Stimulated activated CD4-positive, alpha-beta T cell treated with anti-CD3 and anti-CD28 coated beads, TNF-alpha, amount 100 ng/mL, for 48 hours (primary cell): ENCODE measurements at regions not wholly inside any gene's neighbourhood (a gene's known extent, or its start where the extent isn't known, plus 50 kb on each side); places are given as distances from the start of the nearest gene placed in this dataset.

Experiments
- DNase-seq, 3 donors: peaks; one replicate each; pipeline ENCODE4 v3.0.0-alpha.2; 2020; ENCODE audit warnings: low read depth in 3 of 3

DNA sequence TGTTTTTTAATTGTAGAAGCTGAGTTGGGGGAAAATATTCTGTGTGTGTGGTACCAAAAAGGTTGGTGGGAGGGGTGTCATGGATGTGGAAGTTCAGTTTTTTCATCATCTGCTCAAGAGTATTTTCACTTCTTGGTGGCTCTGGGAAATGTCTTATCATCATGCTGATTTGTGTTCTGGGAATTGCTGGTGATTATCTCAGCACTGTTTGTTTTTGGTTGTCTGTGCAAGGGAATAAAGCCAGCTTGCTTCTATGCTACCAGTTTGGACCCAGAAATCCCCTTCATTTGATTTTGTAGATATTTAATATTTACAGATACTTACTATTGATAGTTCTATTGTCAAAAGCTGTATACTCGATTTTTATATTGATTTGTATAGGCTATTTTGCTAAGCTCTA, 2289.7 kb downstream of the MAT2B start:
- DNase-seq: no peak

DNA sequence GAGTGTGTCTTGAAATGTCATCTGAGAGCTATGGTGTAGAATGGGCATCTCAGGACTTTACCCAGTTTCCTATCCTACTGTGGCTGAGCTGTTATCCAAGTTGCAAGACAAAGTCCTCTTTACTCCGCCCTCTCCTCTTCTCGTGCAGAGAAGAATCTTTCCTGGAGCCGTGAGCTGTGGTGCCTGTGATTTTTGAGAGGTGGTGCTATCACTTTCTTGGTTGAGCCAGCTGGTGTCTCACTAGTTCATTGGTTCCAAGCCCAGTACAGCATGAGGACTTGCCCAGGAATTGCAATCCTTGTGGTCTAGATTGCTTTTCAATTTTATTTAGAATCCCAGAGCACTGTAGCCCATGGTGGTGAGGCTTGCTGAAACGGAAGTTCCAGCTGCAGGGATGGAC, 2300.3 kb downstream of the MAT2B start:
- DNase-seq: no peak

DNA sequence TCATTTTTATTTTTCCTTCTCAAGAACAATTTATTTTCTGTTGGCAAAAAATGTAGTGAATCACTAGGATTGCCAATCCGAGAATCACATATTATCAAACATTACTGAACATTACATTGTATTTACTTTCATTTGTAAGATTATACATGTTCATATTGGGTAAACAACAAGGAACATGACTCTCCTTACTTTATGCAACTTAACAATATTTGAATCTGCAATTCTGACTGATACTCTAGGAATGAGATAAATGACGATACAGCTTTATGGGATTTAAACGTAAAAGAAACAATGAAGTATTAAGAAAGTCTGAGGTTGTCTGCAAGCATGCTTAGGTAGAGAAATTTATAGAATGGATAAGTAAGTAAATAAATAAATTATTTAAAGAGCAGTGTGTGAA, 2302.9 kb downstream of the MAT2B start:
- DNase-seq: no peak

DNA sequence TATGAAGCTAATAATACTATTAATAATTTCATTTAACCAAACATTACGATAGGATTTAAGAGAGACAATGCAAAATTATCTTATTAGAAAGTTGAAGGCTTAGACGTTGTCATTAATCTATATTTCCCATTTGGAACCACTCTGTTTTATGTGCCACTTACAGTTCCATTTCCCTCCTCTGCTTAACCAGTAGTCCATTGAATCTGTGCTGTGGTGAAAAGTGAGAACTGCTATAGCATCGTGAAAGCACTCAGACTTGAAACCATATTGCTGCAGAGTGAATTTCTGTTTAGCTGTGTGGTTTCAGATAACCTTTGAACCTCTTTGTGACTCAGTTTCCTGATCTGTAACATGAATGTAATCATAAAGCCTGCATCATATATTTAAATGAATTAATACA, 2304.5 kb downstream of the MAT2B start:
- DNase-seq: no peak

DNA sequence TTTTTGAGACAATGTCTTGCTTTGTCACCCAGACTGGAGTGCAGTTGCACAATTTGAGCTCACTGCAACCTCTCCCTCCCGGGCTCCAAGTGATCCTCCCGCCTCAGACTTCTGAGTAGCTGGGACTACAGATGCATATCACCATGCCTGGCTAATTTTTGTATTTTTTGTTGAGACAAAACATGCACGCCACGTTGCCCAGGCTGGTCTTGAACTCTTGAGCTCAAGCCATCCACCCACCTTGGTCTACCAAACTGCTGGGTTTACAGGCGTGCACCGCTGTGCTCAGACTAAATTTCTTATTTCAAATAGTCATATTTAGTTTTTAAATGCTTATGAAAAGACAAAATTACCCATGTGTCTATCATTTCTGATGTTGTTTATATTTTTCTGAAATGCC, 2324.1 kb downstream of the MAT2B start:
- DNase-seq: no peak

DNA sequence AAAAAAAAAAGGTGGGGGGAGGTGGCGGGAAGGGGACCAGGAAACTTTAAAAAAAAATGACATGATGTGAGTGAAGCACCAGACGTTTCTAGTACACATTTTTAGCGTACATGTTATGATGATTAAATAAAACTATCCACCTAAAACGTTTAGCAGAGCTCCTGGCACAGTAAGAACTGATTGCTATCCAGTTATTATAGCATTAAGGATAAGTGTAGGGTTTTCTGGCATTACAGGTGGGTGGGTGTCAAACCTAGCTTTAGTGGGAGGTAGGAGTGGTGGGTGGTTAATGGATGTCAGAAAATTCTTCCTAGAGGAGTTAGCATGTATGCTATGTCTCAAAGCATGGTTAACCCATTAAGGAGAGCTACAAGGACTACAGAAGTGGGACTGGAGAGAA, 2329.5 kb downstream of the MAT2B start:
- DNase-seq: no peak

DNA sequence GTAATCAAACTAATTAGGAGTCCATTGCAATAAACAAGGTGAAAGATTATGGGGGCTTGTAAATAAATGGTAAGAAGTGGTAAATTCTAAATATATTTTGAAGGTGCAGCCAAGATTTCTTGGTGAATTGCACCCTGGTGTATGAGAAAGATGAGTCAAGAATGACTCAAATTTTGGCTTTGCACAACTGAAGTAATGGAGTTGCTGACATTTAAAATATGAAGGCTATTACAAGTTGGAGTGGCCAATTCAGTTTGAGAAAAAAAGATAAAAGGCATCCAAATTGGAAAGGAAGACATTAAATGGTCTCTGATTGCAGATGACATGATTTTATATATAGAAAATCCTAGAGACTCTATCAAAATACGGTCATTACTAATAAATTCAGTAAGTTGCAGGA, 2330.6 kb downstream of the MAT2B start:
- no peak for DNase-seq

DNA sequence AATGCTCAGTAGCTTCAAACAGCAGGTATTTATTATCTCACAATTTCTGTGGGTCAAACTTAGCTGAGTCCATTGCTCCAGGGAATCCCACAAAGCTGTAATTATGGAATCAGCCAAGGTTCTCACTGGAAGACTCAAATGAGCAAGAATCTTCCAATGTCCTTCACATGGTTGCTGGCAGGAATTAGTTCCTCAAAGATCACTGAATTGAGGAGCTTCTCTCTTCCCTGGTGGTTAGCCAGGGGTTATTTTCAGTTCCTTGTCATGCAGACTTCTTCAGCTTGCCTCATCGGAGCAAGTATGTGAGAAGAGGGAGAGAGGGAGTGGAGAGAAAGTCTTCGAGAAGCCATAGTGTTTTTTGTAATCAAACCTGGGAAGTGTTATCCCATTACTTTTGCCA, 2331.9 kb downstream of the MAT2B start:
- no peak for DNase-seq

DNA sequence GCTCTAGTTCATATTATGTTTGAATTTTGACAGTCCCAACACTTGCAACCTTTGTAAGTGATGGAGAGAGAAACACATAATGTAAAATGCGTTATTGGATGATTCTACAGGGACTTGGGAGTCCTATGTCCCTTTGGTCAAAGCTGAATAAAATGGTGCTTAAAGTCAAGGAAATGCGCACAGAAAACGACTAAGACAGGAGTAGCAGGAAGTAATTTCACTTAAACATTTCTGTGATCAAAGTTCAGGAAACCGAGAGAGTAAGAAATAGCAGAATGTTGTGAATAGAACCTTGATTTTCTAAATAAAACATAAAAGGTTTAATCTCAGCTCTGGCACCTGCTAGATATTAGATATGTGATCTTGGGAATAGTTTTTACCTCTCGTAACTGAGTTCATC, 2339.2 kb downstream of the MAT2B start:
- DNase-seq: no peak

DNA sequence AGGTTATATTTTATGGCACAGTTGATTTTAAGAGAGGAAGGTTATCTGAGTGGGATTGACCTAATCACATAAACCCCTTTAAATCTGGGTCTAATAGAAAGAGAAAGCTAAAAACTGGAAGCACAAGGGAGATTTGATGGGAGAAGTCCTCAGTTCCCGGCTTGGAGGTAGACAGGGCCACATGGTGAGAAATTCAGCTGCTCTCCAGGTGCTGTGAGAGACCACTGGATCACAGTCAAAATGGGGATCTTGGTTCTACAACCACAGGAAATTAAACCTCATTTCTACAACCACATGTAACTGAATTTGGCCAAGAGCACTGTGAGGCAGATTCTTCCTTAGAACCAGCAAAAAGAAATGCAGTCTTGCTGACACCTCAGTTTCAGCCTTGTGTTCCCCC, 2352.7 kb downstream of the MAT2B start:
- no peak for DNase-seq

DNA sequence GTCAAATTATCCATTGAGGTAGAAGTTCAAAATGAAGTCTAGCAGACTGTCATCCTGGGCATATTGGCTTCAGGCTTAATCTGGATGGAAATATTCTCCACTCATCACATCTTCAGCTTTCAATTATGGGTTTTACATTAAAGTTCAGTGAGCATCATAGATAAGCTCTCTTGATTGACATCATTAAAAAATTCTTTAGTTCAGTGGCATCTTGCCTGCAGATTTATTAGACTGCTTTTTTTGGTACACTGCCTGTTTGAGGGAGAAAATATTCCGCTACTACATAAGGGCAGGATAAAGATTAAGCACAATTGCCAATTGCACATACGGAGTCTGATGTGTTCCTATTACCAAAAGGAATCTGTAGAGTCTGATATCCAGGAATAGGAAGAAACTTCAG, 2353.8 kb downstream of the MAT2B start:
- no peak for DNase-seq

DNA sequence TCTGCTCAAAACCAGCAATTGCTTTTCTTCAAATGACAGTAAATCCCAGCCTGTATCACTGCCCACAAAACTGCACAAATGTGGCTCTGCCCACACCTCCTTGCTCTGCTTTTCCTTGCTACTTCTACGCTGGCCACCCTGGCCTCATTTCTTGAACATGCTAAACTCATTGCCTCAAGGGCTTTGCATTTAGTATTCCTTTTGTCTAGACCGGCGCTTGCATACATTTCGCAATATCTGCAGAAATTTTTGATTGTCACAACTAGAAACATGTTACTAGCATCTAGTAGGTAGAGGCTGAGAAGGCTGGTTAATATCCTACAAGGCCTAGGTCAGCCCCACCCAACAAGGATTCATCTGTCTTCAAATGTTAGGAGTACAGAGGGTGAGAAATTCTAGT, 2357.8 kb downstream of the MAT2B start:
- DNase-seq: no peak

DNA sequence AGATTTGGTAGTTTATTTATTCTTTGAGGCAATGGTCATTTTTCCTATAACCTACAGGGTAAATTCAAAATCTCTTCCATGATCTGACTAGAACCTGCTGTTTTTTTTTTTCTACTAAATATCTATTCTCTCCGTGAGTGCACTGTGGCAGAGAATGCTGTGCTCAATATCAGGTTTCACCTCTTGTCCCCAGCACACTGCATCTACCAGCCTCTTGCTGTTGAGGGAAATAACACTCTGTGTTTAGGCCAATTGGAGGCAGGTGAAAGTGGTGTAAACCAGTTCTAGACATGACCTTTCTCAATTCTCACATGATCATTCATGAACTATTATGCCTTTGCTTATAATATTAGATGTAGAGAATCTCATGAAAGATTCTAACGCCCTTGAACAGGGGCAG, 2365.9 kb downstream of the MAT2B start:
- DNase-seq: no peak

DNA sequence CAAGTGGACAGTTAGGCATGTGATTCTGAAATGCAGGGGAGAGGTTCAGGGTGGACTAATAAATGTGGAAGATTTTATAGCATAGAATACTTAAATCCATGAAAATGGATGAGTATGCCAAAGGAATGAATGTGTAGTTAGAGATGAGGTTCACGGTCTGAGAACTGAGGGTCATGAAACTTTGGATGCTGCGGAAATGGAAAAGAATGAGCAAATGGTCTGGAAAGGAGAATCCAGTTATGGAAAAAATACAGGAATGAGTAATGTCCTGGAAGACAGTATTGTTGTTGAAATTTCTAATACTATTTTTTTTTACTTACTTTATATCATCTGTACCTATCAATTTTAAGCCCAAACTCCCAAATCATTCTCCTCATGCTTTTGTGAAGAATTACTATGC, 2369.4 kb downstream of the MAT2B start:
- DNase-seq: no peak

DNA sequence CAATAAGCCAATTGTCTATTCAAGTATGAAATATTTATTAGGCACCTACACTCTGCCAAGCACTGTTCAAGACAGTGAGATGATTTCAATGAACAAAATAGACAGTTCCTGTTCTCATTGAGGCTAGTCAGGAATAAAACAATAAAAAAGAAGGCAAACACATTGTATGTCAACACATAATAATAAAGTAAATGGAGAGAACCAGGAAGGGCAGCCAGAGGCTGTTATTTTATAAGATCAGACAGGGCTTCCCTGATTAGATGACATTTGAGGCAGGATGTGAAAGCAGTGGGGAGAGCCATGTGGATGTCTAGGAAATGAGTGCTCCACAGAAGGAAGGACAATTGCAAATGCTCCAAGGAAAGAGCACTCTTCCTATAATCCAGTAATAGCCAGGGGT, 2371.1 kb downstream of the MAT2B start:
- DNase-seq: no peak

DNA sequence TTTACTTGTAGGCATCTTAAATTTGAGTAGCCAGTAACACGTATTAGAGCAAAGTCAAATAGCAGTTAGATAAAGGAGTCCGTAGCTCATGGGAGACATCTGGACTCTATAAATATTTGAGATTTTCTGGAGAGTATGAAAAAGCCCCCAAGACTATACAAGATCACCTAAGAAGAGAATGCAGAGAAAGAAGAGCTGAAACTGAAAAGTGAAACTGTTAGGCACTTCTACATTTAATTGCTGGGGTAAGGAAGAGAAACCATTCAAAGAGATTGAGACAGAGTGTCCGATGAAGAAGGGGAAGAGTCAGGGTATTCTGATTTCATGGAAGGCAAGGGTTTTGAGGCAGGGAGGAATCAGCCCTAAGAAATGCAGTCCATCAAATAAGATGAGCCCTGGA, 2372.1 kb downstream of the MAT2B start:
- no peak for DNase-seq

DNA sequence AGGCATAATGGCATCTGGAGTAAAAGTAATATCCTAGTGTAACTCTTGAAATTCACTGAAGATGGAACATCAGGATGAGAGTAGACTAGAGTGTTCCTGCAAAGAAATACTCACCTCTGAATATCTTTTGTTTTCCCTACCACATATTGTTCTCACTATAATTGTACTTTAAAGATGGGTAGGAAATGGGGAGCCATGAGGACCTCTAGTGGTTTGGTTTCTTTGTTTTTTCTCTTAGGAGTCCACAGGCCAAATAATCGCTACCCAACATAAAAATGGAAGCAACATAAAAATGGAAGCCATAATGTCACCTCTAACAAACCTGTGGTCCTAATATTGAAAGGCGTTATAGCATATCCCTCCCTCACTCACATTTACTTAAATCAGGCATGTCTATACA, 2375.8 kb downstream of the MAT2B start:
- no peak for DNase-seq

DNA sequence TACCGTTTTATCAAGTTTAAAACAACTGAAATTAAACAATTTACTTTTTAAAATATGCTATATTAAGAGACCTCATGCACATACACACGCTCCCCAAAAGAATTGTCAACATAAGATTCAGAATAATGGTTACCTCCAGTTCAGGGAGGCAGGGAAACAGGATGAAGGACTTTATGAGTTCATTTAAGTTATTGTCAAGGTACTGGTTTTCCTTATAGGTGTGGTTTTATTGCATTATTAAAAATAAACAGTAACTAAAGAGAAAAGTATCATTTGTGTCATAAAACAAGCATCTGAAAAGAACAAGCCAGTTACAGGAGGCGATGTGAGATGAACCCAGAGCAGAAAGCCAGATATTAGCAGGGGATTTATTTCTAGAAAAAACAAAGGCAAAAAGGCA, 2376.7 kb downstream of the MAT2B start:
- no peak for DNase-seq

DNA sequence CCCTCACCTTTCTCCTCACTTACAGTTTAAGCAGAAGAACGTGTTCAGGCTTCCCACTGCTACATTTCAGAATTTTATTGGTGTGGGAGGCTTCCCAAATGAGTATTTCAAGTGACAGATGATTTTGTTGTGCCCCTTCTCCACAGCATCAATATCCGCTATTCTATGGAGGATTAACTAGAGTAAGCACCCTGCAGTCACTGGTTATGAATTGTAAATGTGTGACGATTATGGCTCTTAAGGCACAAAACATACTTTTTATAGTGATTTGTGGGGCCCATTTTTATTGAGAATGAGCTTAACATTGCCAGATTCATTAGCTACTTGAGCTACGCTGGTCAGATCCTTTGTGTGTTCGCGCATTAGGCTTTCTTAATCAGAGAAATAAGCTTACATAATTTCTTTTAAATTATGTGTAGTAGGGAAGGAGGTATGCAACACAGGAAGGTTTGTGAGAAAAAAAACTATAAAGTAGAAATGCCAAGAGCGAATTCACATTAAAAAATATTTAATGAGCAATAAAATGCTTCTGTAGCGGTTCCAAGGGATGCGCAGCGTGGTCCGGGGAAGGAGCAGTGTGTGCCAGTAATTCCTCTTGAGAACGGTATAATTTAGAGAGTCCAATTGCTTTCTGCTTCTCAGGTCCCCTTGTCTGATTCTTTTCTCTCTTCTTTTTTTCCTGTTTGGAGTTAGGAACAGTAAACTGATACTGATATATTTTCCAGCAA, 2380.4 kb downstream of the MAT2B start:
- no peak for DNase-seq

DNA sequence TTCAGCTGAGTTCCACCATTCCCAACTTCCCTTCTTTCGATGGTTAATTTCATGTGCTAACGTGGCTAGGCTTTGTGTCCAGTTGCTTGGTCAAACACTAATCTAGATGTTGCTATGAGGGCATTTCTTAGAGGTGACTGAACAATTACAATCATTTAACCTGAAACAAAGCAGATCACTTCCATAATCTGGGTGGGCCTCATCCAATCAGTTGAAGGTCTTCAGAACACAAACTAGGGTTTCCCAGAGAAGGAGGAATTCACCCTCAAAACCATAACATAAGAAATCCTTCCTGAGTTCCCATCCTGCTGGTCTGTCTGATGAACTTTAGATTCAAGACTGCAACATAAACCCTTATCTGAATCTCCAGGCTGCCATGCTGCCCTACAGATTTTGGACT, 2381.7 kb downstream of the MAT2B start:
- DNase-seq: no peak

DNA sequence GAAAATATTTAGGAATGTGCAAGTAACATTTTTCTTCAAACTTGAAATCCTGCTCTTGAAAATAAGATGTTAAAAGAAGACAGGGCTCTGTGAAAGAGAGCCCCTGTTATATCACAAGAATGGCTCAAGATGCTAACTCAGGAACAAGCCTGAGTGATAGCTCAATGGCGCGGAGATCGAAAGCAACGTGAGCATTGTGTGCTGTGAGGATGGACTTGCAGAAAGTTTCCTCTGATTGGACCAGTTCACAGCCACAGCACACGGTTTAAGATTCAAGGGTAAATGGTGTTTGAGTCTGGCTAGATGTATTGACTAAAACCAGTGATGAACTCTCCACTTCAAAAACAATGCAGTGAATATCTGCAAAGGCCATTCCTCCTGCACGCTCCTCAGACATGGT, 2387.0 kb downstream of the MAT2B start:
- DNase-seq: no peak

DNA sequence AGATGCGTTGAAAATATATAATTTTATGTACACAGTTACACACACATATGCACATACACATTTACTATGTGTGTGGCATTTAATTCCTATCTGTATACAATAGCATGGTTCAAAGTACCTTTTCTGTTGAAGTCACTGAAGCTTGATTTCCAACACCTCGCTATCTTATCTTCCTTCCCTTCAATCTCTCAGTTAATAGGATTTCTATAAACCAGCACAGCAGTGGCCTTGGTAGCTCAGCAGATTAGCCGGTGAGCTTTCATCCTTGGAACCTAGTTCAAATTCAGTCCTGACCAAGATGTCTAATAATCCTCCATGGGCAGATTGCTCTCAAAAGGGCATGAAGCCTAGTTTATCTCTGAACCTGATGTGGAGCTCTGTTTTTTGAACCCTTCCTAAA, 2389.5 kb downstream of the MAT2B start:
- DNase-seq: no peak

DNA sequence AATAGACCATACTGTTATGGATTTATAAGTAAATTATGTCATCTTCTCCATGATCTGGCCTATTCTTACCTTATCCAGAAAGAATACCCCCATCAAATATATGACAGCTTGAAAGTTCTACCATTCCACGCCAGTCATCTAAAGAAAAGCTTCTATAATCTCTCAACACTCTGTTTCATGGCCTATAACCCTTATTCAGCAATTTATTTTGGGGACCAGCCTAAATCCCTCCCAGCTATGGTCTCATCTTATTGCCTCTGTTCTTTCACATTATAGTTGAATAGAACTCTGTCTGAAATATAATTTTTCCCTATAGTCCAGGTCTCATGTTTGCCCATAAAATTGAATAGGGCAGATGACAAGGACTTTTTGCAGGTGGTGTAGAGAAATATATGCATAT, 2387.6 kb upstream of the WWC1 start:
- DNase-seq: no peak

DNA sequence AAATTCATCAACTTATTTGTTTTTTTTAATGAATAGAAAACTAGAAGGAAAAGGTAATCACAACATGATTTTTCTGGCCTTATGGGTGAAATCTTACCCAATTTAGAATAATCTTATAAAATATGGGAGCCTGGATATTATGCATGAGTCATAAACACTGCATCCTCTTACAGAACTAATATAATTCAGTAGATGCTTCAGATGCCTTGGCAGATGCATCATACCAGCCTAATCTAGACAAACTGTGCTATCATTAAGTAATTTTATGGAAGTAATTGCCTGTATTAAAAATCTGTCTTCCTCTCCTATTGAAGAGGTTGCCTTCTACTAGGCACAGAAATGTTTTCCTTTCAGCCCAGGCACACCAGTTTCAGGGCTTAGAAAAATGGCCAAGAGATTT, 2384.6 kb upstream of the WWC1 start:
- no peak for DNase-seq

DNA sequence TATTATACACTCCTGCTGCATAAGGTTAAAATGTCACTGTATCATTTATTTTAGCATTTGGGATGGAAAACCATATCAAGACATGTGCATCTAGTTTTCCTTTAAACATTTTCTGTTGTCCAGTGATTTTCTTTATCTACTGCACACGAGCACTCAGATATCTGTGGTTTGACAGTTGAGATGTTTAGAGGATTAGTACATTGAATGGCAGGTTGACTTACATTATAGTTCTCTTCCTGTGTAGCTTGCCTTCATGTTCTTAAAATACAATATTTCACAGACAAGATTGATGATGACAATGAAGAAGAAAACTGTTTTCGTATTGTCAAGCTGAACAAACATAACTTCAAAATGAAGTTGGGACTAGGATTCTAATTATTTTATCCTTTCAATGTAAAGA, 2378.4 kb upstream of the WWC1 start:
- DNase-seq: no peak
